ENCODE measurements at regions not wholly inside any gene's neighbourhood (a gene's known extent, or its start where the extent isn't known, plus 50 kb on each side); places are given as distances from the start of the nearest gene placed in this dataset.

GRCh38 chr21:28805885-28806284, 186.8 kb downstream of the LTN1 start:
- peak in 1 of 2 donors; percentile 88 for DNase-seq (ENCODE audit: low read depth in 1 of 2, low spot score in 1 of 2)
- TF ChIP-seq CTCF (IDR thresholded peaks at IDR 0.05; ENCODE audit: low read depth, low read length): no peak
- no peaks in the 10 kb centered on the region for H3K9me3 ChIP-seq (ENCODE audit: low read depth)
- H3K4me3 ChIP-seq: no peak overlapping the region
- H3K27me3 ChIP-seq: no peaks in the 10 kb centered on the region
- H3K27ac ChIP-seq: no peak overlapping the region
- H3K4me1 ChIP-seq (ENCODE audit: low read depth): no peaks in the 10 kb centered on the region
- H3K36me3 ChIP-seq: no peaks in the 10 kb centered on the region

GRCh38 chr21:28804089-28804670, 188.5 kb downstream of the LTN1 start:
- no peak overlapping the region for H3K27ac ChIP-seq
- no peaks in the 10 kb centered on the region for H3K4me1 ChIP-seq (ENCODE audit: low read depth)
- no peak for TF ChIP-seq CTCF (IDR thresholded peaks at IDR 0.05; ENCODE audit: low read depth, low read length)
- no peaks in the 10 kb centered on the region for H3K36me3 ChIP-seq
- no peaks in the 10 kb centered on the region for H3K9me3 ChIP-seq (ENCODE audit: low read depth)
- H3K27me3 ChIP-seq: no peaks in the 10 kb centered on the region
- H3K4me3 ChIP-seq: no peak overlapping the region
- peak in 1 of 2 donors; percentile 34 for DNase-seq (ENCODE audit: low read depth in 1 of 2, low spot score in 1 of 2)

GRCh38 chr21:28801906-28802305, 190.8 kb downstream of the LTN1 start:
- H3K36me3 ChIP-seq: no peaks in the 10 kb centered on the region
- H3K27me3 ChIP-seq: no peaks in the 10 kb centered on the region
- H3K4me1 ChIP-seq (ENCODE audit: low read depth): no peaks in the 10 kb centered on the region
- no peak for DNase-seq (ENCODE audit: low read depth in 1 of 2, low spot score in 1 of 2)
- H3K4me3 ChIP-seq: no peak overlapping the region
- TF ChIP-seq CTCF (IDR thresholded peaks at IDR 0.05; ENCODE audit: low read depth, low read length): no peak
- no peak overlapping the region for H3K27ac ChIP-seq
- H3K9me3 ChIP-seq (ENCODE audit: low read depth): no peaks in the 10 kb centered on the region

- no peak for DNase-seq (ENCODE audit: low read depth in 1 of 2, low spot score in 1 of 2)
- Histone ChIP-seq H3K36me3 (no peaks in the 10 kb centered on the region), H3K9me3 (ENCODE audit: low read depth) (no peaks in the 10 kb centered on the region), H3K4me3 (no peak overlapping the region), H3K27ac (no peak overlapping the region), H3K4me1 (ENCODE audit: low read depth) (peaks cover 5% of the 10 kb centered on the region), H3K27me3 (no peaks in the 10 kb centered on the region)
- TF ChIP-seq CTCF (IDR thresholded peaks at IDR 0.05; ENCODE audit: low read depth, low read length): no peak
These were observed 192.8 kb downstream of the LTN1 start for GRCh38 chr21:28799926-28800325.

DNA sequence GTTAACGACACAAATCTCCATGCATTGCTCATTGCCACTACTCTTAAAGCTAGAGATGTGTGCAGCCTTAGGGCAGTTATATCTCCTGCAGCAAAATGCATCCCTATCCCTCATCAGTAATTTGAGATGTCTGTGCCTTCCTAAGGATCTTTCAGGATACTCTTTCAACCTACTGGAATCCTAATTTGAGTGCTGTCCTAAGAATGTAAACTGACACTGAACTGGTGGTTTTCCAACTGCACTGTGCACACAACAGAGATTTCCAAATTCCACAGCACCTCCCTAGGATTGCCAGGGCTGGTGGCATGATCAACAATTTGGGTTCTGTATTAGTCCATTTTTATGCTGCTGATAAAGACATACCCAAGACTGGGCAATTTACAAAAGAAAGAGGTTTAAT, 193.9 kb downstream of the LTN1 start:
- H3K4me1 ChIP-seq (ENCODE audit: low read depth): peaks cover 11% of the 10 kb centered on the region
- DNase-seq (ENCODE audit: low read depth in 1 of 2, low spot score in 1 of 2): peak in 1 of 2 donors; percentile 38
- H3K36me3 ChIP-seq: no peaks in the 10 kb centered on the region
- H3K27me3 ChIP-seq: no peaks in the 10 kb centered on the region
- TF ChIP-seq CTCF (IDR thresholded peaks at IDR 0.05; ENCODE audit: low read depth, low read length): no peak
- no peak overlapping the region for H3K27ac ChIP-seq
- no peaks in the 10 kb centered on the region for H3K9me3 ChIP-seq (ENCODE audit: low read depth)
- no peak overlapping the region for H3K4me3 ChIP-seq
